GM12891 (cell line): ENCODE measurements at regions not wholly inside any gene's neighbourhood (a gene's known extent, or its start where the extent isn't known, plus 50 kb on each side); places are given as distances from the start of the nearest gene placed in this dataset.

Source experiments
- POLR2A ChIP-seq: IDR thresholded peaks from 2 replicates; pipeline ENCODE4 v1.6.1; 2011; ENCODE audit warnings: low read depth, low read length, control low read depth
- POLR2AphosphoS5 ChIP-seq: IDR thresholded peaks from 2 replicates; pipeline ENCODE4 v1.6.1; 2011; ENCODE audit warnings: low read depth, low read length, control low read depth
- POU2F2 ChIP-seq: IDR thresholded peaks from 2 replicates; pipeline ENCODE4 v1.6.1; 2011; ENCODE audit warnings: low read depth, mild to moderate bottlenecking, control low read depth, low read length, moderate library complexity
- TAF1 ChIP-seq: IDR thresholded peaks from 2 replicates; pipeline ENCODE4 v1.6.1; 2011; ENCODE audit warnings: low read depth, low read length, control low read depth

GRCh38 chr6:84579404-84579803 is 185.0 kb downstream of the TBX18 start:
- TF ChIP-seq POLR2A (no peak), TAF1 (no peak), POLR2AphosphoS5 (no peak), POU2F2 (no peak)
